Neural cell (in vitro differentiated cells): ENCODE measurements at regions not wholly inside any gene's neighbourhood (a gene's known extent, or its start where the extent isn't known, plus 50 kb on each side); places are given as distances from the start of the nearest gene placed in this dataset.

Experiments
- EP300 ChIP-seq: fragments of 450-650 bp; conservative IDR thresholded peaks from 2 replicates; pipeline ENCODE4 v1.6.1; 2014; ENCODE audit warnings: antibody characterized with exemption, mild to moderate bottlenecking, moderate library complexity; ENCODE audit not compliant: poor library complexity, severe bottlenecking
- EZH2 ChIP-seq: fragments of 200-600, 300-800 bp; shearing (Covaris generic), sonication (generic); IDR thresholded peaks from 2 replicates; pipeline ENCODE4 v1.6.1; 2014; ENCODE audit warnings: antibody characterized with exemption, low read length, borderline replicate concordance, mild to moderate bottlenecking; ENCODE audit not compliant: insufficient read depth, poor library complexity, severe bottlenecking
- POLR2AphosphoS5 ChIP-seq: IDR thresholded peaks from 2 replicates; pipeline ENCODE4 v1.6.1; 2012
- RAD21 ChIP-seq: fragments of 450-650 bp; conservative IDR thresholded peaks from 2 replicates; pipeline ENCODE4 v1.6.1; 2014; ENCODE audit warnings: antibody characterized with exemption, mild to moderate bottlenecking, moderate library complexity
- TF ChIP-seq, protein P1 (sequence below): fragments of 450-650 bp; IDR thresholded peaks from 2 replicates; pipeline ENCODE4 v1.5.1; 2014; ENCODE audit warnings: antibody characterized with exemption, mild to moderate bottlenecking, moderate library complexity; ENCODE audit not compliant: poor library complexity, severe bottlenecking
- TF ChIP-seq, protein P2 (sequence below): IDR thresholded peaks from 2 replicates; pipeline ENCODE4 v1.6.1; 2012; ENCODE audit warnings: borderline replicate concordance

DNA sequence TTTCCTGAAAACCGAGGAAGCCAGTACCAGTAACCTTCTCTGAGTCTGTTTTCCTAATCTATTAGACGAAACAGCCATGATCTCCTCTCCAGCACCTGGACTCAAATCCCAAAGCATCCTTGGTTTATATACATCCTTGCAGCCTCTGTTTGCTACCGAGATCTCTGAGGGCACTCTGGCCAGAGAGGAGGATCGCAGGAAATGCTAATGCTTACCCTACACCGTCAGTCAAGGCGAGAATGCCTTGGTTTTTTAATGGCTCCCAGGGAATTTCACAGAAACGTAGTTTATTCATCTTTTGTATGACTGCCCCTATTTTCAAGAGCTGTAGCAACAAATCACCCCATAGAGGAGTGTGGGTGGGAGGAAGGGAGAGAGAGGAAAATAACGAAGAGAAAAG is 91.5 kb upstream of the CALN1 start:
- TF ChIP-seq POLR2AphosphoS5 (no peak), RAD21 (no peak), EZH2 (no peak), EP300 (no peak)
- TF ChIP-seq, protein P1, sequence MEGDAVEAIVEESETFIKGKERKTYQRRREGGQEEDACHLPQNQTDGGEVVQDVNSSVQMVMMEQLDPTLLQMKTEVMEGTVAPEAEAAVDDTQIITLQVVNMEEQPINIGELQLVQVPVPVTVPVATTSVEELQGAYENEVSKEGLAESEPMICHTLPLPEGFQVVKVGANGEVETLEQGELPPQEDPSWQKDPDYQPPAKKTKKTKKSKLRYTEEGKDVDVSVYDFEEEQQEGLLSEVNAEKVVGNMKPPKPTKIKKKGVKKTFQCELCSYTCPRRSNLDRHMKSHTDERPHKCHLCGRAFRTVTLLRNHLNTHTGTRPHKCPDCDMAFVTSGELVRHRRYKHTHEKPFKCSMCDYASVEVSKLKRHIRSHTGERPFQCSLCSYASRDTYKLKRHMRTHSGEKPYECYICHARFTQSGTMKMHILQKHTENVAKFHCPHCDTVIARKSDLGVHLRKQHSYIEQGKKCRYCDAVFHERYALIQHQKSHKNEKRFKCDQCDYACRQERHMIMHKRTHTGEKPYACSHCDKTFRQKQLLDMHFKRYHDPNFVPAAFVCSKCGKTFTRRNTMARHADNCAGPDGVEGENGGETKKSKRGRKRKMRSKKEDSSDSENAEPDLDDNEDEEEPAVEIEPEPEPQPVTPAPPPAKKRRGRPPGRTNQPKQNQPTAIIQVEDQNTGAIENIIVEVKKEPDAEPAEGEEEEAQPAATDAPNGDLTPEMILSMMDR, result no peak
- TF ChIP-seq, protein P2, sequence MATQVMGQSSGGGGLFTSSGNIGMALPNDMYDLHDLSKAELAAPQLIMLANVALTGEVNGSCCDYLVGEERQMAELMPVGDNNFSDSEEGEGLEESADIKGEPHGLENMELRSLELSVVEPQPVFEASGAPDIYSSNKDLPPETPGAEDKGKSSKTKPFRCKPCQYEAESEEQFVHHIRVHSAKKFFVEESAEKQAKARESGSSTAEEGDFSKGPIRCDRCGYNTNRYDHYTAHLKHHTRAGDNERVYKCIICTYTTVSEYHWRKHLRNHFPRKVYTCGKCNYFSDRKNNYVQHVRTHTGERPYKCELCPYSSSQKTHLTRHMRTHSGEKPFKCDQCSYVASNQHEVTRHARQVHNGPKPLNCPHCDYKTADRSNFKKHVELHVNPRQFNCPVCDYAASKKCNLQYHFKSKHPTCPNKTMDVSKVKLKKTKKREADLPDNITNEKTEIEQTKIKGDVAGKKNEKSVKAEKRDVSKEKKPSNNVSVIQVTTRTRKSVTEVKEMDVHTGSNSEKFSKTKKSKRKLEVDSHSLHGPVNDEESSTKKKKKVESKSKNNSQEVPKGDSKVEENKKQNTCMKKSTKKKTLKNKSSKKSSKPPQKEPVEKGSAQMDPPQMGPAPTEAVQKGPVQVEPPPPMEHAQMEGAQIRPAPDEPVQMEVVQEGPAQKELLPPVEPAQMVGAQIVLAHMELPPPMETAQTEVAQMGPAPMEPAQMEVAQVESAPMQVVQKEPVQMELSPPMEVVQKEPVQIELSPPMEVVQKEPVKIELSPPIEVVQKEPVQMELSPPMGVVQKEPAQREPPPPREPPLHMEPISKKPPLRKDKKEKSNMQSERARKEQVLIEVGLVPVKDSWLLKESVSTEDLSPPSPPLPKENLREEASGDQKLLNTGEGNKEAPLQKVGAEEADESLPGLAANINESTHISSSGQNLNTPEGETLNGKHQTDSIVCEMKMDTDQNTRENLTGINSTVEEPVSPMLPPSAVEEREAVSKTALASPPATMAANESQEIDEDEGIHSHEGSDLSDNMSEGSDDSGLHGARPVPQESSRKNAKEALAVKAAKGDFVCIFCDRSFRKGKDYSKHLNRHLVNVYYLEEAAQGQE, result no peak
